Ishikawa (cell line): ENCODE measurements at regions not wholly inside any gene's neighbourhood (a gene's known extent, or its start where the extent isn't known, plus 50 kb on each side); places are given as distances from the start of the nearest gene placed in this dataset.

ENCODE experiments used
- CEBPB ChIP-seq: IDR thresholded peaks from 2 replicates; pipeline ENCODE4 v1.6.1; 2012
- CREB1 ChIP-seq: IDR thresholded peaks from 2 replicates; pipeline ENCODE4 v1.6.1; 2012; ENCODE audit warnings: low read depth
- EGR1 ChIP-seq: IDR thresholded peaks from 2 replicates; pipeline ENCODE4 v1.6.1; 2012
- EP300 ChIP-seq: IDR thresholded peaks from 2 replicates; pipeline ENCODE4 v1.6.1; 2012; ENCODE audit warnings: borderline replicate concordance
- FOXM1 ChIP-seq: IDR thresholded peaks from 2 replicates; pipeline ENCODE4 v1.6.1; 2012; ENCODE audit warnings: low read depth, borderline replicate concordance
- NFIC ChIP-seq: IDR thresholded peaks from 2 replicates; pipeline ENCODE4 v1.6.1; 2012
- RAD21 ChIP-seq: IDR thresholded peaks from 2 replicates; pipeline ENCODE4 v1.6.1; 2012; ENCODE audit warnings: low read depth
- TAF1 ChIP-seq: IDR thresholded peaks from 2 replicates; pipeline ENCODE4 v1.6.1; 2012; ENCODE audit warnings: low read depth, mild to moderate bottlenecking
- TCF12 ChIP-seq: IDR thresholded peaks from 2 replicates; pipeline ENCODE4 v1.6.1; 2012; ENCODE audit warnings: low read depth
- YY1 ChIP-seq: IDR thresholded peaks from 2 replicates; pipeline ENCODE4 v1.6.1; 2012; ENCODE audit warnings: low read depth
- ZBTB7A ChIP-seq: IDR thresholded peaks from 2 replicates; pipeline ENCODE4 v1.6.1; 2012; ENCODE audit warnings: low read depth
- TF ChIP-seq, protein P1 (sequence below): IDR thresholded peaks from 2 replicates; pipeline ENCODE4 v1.6.1; 2012; ENCODE audit warnings: low read depth, mild to moderate bottlenecking
- TF ChIP-seq, protein P2 (sequence below): IDR thresholded peaks from 2 replicates; pipeline ENCODE4 v1.6.1; 2012
- TF ChIP-seq, protein P3 (sequence below): IDR thresholded peaks from 2 replicates; pipeline ENCODE4 v1.6.1; 2012

DNA sequence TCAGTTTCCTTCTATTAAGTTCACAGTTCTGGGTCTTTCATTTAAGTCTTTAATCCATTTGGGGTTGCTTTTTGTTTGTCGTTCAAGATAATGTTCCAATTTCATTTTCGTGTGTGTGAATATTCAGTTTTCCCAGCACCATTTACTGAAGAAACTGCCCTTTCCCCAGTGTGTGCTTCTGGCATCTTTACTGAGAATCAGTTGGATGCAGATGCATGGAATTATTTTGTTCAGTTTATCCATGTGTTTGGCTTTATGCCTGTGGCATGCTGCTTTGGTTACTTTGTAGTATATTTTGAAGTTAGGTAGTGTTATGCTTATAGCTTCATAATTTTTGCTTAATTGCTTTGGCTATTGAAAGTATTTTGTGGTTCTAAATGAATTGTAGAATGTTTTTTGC is 163.8 kb upstream of the HDX start:
- TF ChIP-seq, protein P1, sequence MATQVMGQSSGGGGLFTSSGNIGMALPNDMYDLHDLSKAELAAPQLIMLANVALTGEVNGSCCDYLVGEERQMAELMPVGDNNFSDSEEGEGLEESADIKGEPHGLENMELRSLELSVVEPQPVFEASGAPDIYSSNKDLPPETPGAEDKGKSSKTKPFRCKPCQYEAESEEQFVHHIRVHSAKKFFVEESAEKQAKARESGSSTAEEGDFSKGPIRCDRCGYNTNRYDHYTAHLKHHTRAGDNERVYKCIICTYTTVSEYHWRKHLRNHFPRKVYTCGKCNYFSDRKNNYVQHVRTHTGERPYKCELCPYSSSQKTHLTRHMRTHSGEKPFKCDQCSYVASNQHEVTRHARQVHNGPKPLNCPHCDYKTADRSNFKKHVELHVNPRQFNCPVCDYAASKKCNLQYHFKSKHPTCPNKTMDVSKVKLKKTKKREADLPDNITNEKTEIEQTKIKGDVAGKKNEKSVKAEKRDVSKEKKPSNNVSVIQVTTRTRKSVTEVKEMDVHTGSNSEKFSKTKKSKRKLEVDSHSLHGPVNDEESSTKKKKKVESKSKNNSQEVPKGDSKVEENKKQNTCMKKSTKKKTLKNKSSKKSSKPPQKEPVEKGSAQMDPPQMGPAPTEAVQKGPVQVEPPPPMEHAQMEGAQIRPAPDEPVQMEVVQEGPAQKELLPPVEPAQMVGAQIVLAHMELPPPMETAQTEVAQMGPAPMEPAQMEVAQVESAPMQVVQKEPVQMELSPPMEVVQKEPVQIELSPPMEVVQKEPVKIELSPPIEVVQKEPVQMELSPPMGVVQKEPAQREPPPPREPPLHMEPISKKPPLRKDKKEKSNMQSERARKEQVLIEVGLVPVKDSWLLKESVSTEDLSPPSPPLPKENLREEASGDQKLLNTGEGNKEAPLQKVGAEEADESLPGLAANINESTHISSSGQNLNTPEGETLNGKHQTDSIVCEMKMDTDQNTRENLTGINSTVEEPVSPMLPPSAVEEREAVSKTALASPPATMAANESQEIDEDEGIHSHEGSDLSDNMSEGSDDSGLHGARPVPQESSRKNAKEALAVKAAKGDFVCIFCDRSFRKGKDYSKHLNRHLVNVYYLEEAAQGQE, result no peak
- no peak for TF ChIP-seq EP300
- no peak for TF ChIP-seq TAF1
- no peak for TF ChIP-seq YY1
- no peak for TF ChIP-seq CEBPB
- TF ChIP-seq, protein P2, sequence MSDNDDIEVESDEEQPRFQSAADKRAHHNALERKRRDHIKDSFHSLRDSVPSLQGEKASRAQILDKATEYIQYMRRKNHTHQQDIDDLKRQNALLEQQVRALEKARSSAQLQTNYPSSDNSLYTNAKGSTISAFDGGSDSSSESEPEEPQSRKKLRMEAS, result no peak
- no peak for TF ChIP-seq TCF12
- TF ChIP-seq FOXM1, result no peak
- no peak for TF ChIP-seq CREB1
- TF ChIP-seq, protein P3, sequence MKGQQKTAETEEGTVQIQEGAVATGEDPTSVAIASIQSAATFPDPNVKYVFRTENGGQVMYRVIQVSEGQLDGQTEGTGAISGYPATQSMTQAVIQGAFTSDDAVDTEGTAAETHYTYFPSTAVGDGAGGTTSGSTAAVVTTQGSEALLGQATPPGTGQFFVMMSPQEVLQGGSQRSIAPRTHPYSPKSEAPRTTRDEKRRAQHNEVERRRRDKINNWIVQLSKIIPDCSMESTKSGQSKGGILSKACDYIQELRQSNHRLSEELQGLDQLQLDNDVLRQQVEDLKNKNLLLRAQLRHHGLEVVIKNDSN, result no peak
- TF ChIP-seq ZBTB7A, result no peak
- TF ChIP-seq EGR1, result no peak
- no peak for TF ChIP-seq NFIC
- TF ChIP-seq RAD21, result no peak
